ENCODE measurements at regions not wholly inside any gene's neighbourhood (a gene's known extent, or its start where the extent isn't known, plus 50 kb on each side); places are given as distances from the start of the nearest gene placed in this dataset.

GRCh38 chr3:118593277-118593670 is 441.4 kb downstream of the IGSF11 start:
- TF ChIP-seq TSHZ2 (CRISPR knock-in tag; IDR thresholded peaks at IDR 0.05) (no peak), PATZ1 (CRISPR knock-in tag; IDR thresholded peaks at IDR 0.05; ENCODE audit: borderline replicate concordance) (no peak), BACH2 (CRISPR knock-in tag; IDR thresholded peaks at IDR 0.05; ENCODE audit: borderline replicate concordance) (no peak), ZNF565 (CRISPR knock-in tag; conservative IDR thresholded peaks at IDR 0.05; ENCODE audit: low read depth) (no peak), PPARA (CRISPR knock-in tag; IDR thresholded peaks at IDR 0.05; ENCODE audit: borderline replicate concordance) (no peak), ZNF8 (CRISPR knock-in tag; IDR thresholded peaks at IDR 0.05) (no peak), RARB (CRISPR knock-in tag; IDR thresholded peaks at IDR 0.05) (no peak), SNAI2 (CRISPR knock-in tag; IDR thresholded peaks at IDR 0.05) (no peak), TCF4 (CRISPR knock-in tag; IDR thresholded peaks at IDR 0.05; ENCODE audit: borderline replicate concordance) (no peak)
- ATAC-seq: no peak

GRCh38 chr3:118597184-118597583 is 437.5 kb downstream of the IGSF11 start:
- ATAC-seq: no peak
- TF ChIP-seq CREB5 (CRISPR knock-in tag; IDR thresholded peaks at IDR 0.05; ENCODE audit: low read depth) (no peak), POU6F1 (CRISPR knock-in tag; IDR thresholded peaks at IDR 0.05; ENCODE audit: borderline replicate concordance, low read depth) (no peak), BACH2 (CRISPR knock-in tag; IDR thresholded peaks at IDR 0.05; ENCODE audit: borderline replicate concordance) (no peak), TCF4 (CRISPR knock-in tag; IDR thresholded peaks at IDR 0.05; ENCODE audit: borderline replicate concordance) (no peak), OSR1 (CRISPR knock-in tag; IDR thresholded peaks at IDR 0.05) (no peak), SNAI2 (CRISPR knock-in tag; IDR thresholded peaks at IDR 0.05) (no peak), ZFP30 (CRISPR knock-in tag; IDR thresholded peaks at IDR 0.05) (no peak), GLIS3 (CRISPR knock-in tag; IDR thresholded peaks at IDR 0.05) (no peak), ISL1 (CRISPR knock-in tag; IDR thresholded peaks at IDR 0.05) (no peak), CSRNP3 (CRISPR knock-in tag; IDR thresholded peaks at IDR 0.05) (no peak), ZNF70 (CRISPR knock-in tag; IDR thresholded peaks at IDR 0.05) (no peak)

GRCh38 chr3:118607915-118608820 is 426.5 kb downstream of the IGSF11 start:
- no peak for TF ChIP-seq CSDC2 (CRISPR knock-in tag; IDR thresholded peaks at IDR 0.05)
- no peak for TF ChIP-seq ARNTL (CRISPR knock-in tag; IDR thresholded peaks at IDR 0.05; ENCODE audit: borderline replicate concordance, low read depth)
- no peak for TF ChIP-seq ZNF565 (CRISPR knock-in tag; conservative IDR thresholded peaks at IDR 0.05; ENCODE audit: low read depth)
- no peak for TF ChIP-seq ZFP30 (CRISPR knock-in tag; IDR thresholded peaks at IDR 0.05)
- no peak for TF ChIP-seq TCF4 (CRISPR knock-in tag; IDR thresholded peaks at IDR 0.05; ENCODE audit: borderline replicate concordance)
- no peak for TF ChIP-seq TOX (CRISPR knock-in tag; IDR thresholded peaks at IDR 0.05; ENCODE audit: borderline replicate concordance)
- TF ChIP-seq ZC3H10 (CRISPR knock-in tag; IDR thresholded peaks at IDR 0.05): no peak
- no peak for TF ChIP-seq PATZ1 (CRISPR knock-in tag; IDR thresholded peaks at IDR 0.05; ENCODE audit: borderline replicate concordance)
- no peak for TF ChIP-seq GLIS3 (CRISPR knock-in tag; IDR thresholded peaks at IDR 0.05)
- TF ChIP-seq TSHZ2 (CRISPR knock-in tag; IDR thresholded peaks at IDR 0.05): no peak
- ATAC-seq: no peak

Data from SK-N-SH treated with all-trans-retinoic acid at 6 μM for 48 hours (cell line).